Glomerular visceral epithelial cell (primary cell): ENCODE measurements at regions not wholly inside any gene's neighbourhood (a gene's known extent, or its start where the extent isn't known, plus 50 kb on each side); places are given as distances from the start of the nearest gene placed in this dataset.
A peak's percentile ranks its signal among the peaks of the same experiment; 100 is the strongest.

Experiments used
- DNase-seq: peaks from one replicate; pipeline ENCODE4 v3.0.0-alpha.2; 2016; ENCODE audit errors: extremely low spot score

- no peak for DNase-seq
Measured at GRCh38 chr2:216320852-216321251, 51.4 kb downstream of the MARCHF4 start.

GRCh38 chr2:216319771-216320170 lies 52.5 kb downstream of the MARCHF4 start:
- DNase-seq = peak; percentile 36

- no peak for DNase-seq
Measured at GRCh38 chr2:216318521-216318874, 53.8 kb downstream of the MARCHF4 start.

- DNase-seq = no peak
Measured at GRCh38 chr2:216317831-216318520, 54.3 kb downstream of the MARCHF4 start.

- peak; percentile 79 for DNase-seq
Measured at GRCh38 chr2:216316743-216317142, 55.5 kb downstream of the MARCHF4 start.

- DNase-seq = peak; percentile 78
Measured at GRCh38 chr2:216315802-216316603, 56.3 kb downstream of the MARCHF4 start.

GRCh38 chr2:216312441-216312840 lies 59.8 kb downstream of the MARCHF4 start:
- no peak for DNase-seq

- peak; percentile 86 for DNase-seq
Measured at GRCh38 chr2:216308576-216308975, 63.7 kb downstream of the MARCHF4 start.

GRCh38 chr2:216307496-216307895 lies 64.8 kb downstream of the MARCHF4 start:
- DNase-seq = no peak

- no peak for DNase-seq
Measured at GRCh38 chr2:216306868-216307267, 65.4 kb downstream of the MARCHF4 start.

- no peak for DNase-seq
Measured at GRCh38 chr2:216305574-216305973, 66.7 kb downstream of the MARCHF4 start.

GRCh38 chr2:216302981-216303676 lies 69.2 kb downstream of the MARCHF4 start:
- no peak for DNase-seq

- no peak for DNase-seq
Measured at GRCh38 chr2:216300906-216301305, 71.4 kb downstream of the MARCHF4 start.

GRCh38 chr2:216299588-216299987 lies 72.7 kb downstream of the MARCHF4 start:
- DNase-seq = no peak

GRCh38 chr2:216298719-216299495 lies 73.4 kb downstream of the MARCHF4 start:
- DNase-seq = peak; percentile 73

- no peak for DNase-seq
Measured at GRCh38 chr2:216296856-216297255, 75.4 kb downstream of the MARCHF4 start.

GRCh38 chr2:216294305-216294704 lies 78.0 kb downstream of the MARCHF4 start:
- no peak for DNase-seq

GRCh38 chr2:216293883-216294282 lies 78.4 kb downstream of the MARCHF4 start:
- DNase-seq = no peak

- no peak for DNase-seq
Measured at GRCh38 chr2:216292886-216293301, 79.4 kb downstream of the MARCHF4 start.

GRCh38 chr2:216292475-216292874 lies 79.8 kb downstream of the MARCHF4 start:
- no peak for DNase-seq

GRCh38 chr2:216289470-216289869 lies 82.8 kb downstream of the MARCHF4 start:
- no peak for DNase-seq

- no peak for DNase-seq
Measured at GRCh38 chr2:216287251-216287650, 85.0 kb downstream of the MARCHF4 start.
